ENCODE measurements at regions not wholly inside any gene's neighbourhood (a gene's known extent, or its start where the extent isn't known, plus 50 kb on each side); places are given as distances from the start of the nearest gene placed in this dataset.

DNA sequence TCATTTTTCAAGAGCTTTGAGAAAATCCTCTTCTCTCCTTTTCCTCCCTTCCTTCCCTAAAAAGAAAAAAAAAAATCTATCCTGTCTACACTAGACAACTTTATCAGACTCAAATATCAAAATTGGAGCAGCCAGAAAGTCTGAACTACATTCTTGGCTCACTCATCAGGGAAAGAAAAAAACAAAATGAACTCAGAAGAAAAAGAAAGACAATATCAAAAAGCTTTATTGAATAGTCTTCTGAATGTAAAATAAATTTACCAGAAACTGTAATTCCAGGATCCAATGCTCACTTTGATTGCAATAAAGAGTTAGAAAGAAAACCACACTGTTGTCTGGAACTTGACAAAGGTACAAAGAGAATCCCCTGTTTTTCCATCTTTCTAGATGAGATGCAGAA is 507.2 kb upstream of the MPDZ start:
- Histone ChIP-seq H3K27ac (ENCODE audit: extremely low read depth, low read depth, low read length) (no peak overlapping the region), H3K4me1 (ENCODE audit: control insufficient read depth, insufficient read depth, low read length) (no peaks in the 10 kb centered on the region), H3K9me3 (ENCODE audit: control insufficient read depth, insufficient read depth, low read depth, low read length) (no peaks in the 10 kb centered on the region), H3K36me3 (ENCODE audit: control insufficient read depth in 2 of 2, insufficient read depth in 1 of 2, low read length in 2 of 2) (no peaks in the 10 kb centered on the region), H3K4me3 (ENCODE audit: low read depth, low read length) (no peak overlapping the region)
- ChIA-PET CTCF (interaction anchor here (0.7 to 1.1 kb wide), 2 partner anchors 19 to 35 kb away, joined by 3 to 7 read pairs; no protein-coding TSS in a partner anchor), POLR2A (no interaction called here)
- no peak for TF ChIP-seq ZNF426 (tag by site-specific recombination; IDR thresholded peaks at IDR 0.05)
- no peak for TF ChIP-seq ZNF133 (tag by site-specific recombination; IDR thresholded peaks at IDR 0.05)
- no peak for TF ChIP-seq ZNF530 (tag by site-specific recombination; IDR thresholded peaks at IDR 0.05; ENCODE audit: low read depth)
- TF ChIP-seq, protein P1, sequence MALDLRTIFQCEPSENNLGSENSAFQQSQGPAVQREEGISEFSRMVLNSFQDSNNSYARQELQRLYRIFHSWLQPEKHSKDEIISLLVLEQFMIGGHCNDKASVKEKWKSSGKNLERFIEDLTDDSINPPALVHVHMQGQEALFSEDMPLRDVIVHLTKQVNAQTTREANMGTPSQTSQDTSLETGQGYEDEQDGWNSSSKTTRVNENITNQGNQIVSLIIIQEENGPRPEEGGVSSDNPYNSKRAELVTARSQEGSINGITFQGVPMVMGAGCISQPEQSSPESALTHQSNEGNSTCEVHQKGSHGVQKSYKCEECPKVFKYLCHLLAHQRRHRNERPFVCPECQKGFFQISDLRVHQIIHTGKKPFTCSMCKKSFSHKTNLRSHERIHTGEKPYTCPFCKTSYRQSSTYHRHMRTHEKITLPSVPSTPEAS (tag by site-specific recombination; IDR thresholded peaks at IDR 0.05), result no peak
- no peak for TF ChIP-seq ZNF311 (tag by site-specific recombination; IDR thresholded peaks at IDR 0.05; ENCODE audit: borderline replicate concordance)
- TF ChIP-seq, protein P2, sequence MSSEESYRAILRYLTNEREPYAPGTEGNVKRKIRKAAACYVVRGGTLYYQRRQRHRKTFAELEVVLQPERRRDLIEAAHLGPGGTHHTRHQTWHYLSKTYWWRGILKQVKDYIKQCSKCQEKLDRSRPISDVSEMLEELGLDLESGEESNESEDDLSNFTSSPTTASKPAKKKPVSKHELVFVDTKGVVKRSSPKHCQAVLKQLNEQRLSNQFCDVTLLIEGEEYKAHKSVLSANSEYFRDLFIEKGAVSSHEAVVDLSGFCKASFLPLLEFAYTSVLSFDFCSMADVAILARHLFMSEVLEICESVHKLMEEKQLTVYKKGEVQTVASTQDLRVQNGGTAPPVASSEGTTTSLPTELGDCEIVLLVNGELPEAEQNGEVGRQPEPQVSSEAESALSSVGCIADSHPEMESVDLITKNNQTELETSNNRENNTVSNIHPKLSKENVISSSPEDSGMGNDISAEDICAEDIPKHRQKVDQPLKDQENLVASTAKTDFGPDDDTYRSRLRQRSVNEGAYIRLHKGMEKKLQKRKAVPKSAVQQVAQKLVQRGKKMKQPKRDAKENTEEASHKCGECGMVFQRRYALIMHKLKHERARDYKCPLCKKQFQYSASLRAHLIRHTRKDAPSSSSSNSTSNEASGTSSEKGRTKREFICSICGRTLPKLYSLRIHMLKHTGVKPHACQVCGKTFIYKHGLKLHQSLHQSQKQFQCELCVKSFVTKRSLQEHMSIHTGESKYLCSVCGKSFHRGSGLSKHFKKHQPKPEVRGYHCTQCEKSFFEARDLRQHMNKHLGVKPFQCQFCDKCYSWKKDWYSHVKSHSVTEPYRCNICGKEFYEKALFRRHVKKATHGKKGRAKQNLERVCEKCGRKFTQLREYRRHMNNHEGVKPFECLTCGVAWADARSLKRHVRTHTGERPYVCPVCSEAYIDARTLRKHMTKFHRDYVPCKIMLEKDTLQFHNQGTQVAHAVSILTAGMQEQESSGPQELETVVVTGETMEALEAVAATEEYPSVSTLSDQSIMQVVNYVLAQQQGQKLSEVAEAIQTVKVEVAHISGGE (tag by site-specific recombination; conservative IDR thresholded peaks at IDR 0.05; ENCODE audit: low read depth), result no peak

DNA sequence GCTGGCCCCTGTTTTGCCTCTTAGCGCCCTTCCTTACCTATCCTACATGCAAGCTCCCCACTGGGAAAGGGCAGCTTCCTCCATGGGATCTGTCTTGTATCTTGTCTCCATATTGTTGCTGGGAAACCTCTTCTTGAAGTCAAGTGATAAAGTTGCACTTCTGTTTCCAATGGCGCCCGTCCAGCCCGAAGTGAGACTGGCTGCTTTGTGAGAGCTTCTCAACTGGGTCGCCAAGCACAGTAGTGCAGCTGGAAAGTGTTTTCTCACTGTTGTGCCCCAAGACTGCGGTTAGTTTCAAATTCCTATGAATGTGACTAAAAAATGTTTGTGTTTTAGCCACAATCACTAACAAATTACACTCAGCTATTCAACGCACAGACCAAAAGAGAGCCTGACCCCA is 506.6 kb upstream of the MPDZ start:
- Histone ChIP-seq H3K9me3 (ENCODE audit: control insufficient read depth, insufficient read depth, low read depth, low read length) (no peaks in the 10 kb centered on the region), H3K27ac (ENCODE audit: extremely low read depth, low read depth, low read length) (no peak overlapping the region), H3K4me3 (ENCODE audit: low read depth, low read length) (no peak overlapping the region), H3K36me3 (ENCODE audit: control insufficient read depth in 2 of 2, insufficient read depth in 1 of 2, low read length in 2 of 2) (no peaks in the 10 kb centered on the region), H3K4me1 (ENCODE audit: control insufficient read depth, insufficient read depth, low read length) (no peaks in the 10 kb centered on the region)
- CTCF ChIA-PET, result interaction anchor here (1.1 kb wide), 1 partner anchor 35 kb away, joined by 3 read pairs; no protein-coding TSS in a partner anchor
- no peak for TF ChIP-seq YY2 (tag by site-specific recombination; IDR thresholded peaks at IDR 0.05)
- POLR2A ChIA-PET, result no interaction called here

DNA sequence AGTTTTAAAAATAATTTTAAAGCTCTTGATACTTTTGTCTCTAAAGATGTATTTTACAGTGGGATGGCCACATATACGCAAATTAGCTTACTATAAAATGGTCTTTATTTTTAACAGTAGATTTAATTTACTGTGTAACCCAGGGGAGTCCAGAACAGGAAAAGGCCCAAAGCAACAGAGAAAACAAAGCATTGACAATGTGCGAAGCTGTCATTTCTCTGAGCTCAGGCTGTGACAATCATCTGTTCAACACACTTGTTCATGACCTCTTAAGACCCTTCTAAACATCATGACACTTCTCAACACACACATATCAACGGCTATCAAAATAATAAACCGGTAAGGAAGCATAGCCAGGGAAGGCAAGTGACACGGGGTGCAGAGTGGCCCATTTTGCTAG is 499.6 kb upstream of the MPDZ start:
- Histone ChIP-seq H3K9me3 (ENCODE audit: control insufficient read depth, insufficient read depth, low read depth, low read length) (no peaks in the 10 kb centered on the region), H3K4me3 (ENCODE audit: low read depth, low read length) (no peak overlapping the region), H3K4me1 (ENCODE audit: control insufficient read depth, insufficient read depth, low read length) (no peaks in the 10 kb centered on the region), H3K27ac (ENCODE audit: extremely low read depth, low read depth, low read length) (no peak overlapping the region), H3K36me3 (ENCODE audit: control insufficient read depth in 2 of 2, insufficient read depth in 1 of 2, low read length in 2 of 2) (no peaks in the 10 kb centered on the region)
- TF ChIP-seq, protein P3, sequence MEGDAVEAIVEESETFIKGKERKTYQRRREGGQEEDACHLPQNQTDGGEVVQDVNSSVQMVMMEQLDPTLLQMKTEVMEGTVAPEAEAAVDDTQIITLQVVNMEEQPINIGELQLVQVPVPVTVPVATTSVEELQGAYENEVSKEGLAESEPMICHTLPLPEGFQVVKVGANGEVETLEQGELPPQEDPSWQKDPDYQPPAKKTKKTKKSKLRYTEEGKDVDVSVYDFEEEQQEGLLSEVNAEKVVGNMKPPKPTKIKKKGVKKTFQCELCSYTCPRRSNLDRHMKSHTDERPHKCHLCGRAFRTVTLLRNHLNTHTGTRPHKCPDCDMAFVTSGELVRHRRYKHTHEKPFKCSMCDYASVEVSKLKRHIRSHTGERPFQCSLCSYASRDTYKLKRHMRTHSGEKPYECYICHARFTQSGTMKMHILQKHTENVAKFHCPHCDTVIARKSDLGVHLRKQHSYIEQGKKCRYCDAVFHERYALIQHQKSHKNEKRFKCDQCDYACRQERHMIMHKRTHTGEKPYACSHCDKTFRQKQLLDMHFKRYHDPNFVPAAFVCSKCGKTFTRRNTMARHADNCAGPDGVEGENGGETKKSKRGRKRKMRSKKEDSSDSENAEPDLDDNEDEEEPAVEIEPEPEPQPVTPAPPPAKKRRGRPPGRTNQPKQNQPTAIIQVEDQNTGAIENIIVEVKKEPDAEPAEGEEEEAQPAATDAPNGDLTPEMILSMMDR (tag by site-specific recombination; IDR thresholded peaks at IDR 0.05), result no peak
- TF ChIP-seq KLF9 (tag by site-specific recombination; IDR thresholded peaks at IDR 0.05; ENCODE audit: low read depth), result no peak
- no peak for TF ChIP-seq ZSCAN23 (tag by site-specific recombination; IDR thresholded peaks at IDR 0.05)
- ChIA-PET CTCF (interaction anchor here (0.9 to 1.2 kb wide), 2 partner anchors 133 to 226 kb away, joined by 3 read pairs; no protein-coding TSS in a partner anchor), POLR2A (interaction anchor here (0.5 kb wide), 1 partner anchor 52 kb away, joined by 3 read pairs; no protein-coding TSS in a partner anchor)

GRCh38 chr9:13778631-13779030 is 499.1 kb upstream of the MPDZ start:
- ChIA-PET CTCF (interaction anchor here (0.9 to 1.2 kb wide), 2 partner anchors 134 to 227 kb away, joined by 3 read pairs; no protein-coding TSS in a partner anchor), POLR2A (interaction anchor here (0.5 kb wide), 1 partner anchor 53 kb away, joined by 3 read pairs; no protein-coding TSS in a partner anchor)
- Histone ChIP-seq H3K36me3 (ENCODE audit: control insufficient read depth in 2 of 2, insufficient read depth in 1 of 2, low read length in 2 of 2) (no peaks in the 10 kb centered on the region), H3K4me1 (ENCODE audit: control insufficient read depth, insufficient read depth, low read length) (no peaks in the 10 kb centered on the region), H3K4me3 (ENCODE audit: low read depth, low read length) (no peak overlapping the region), H3K9me3 (ENCODE audit: control insufficient read depth, insufficient read depth, low read depth, low read length) (no peaks in the 10 kb centered on the region), H3K27ac (ENCODE audit: extremely low read depth, low read depth, low read length) (no peak overlapping the region)
- TF ChIP-seq ZNF830 (tag by site-specific recombination; IDR thresholded peaks at IDR 0.05; ENCODE audit: low read depth), result no peak
- TF ChIP-seq, protein P4, sequence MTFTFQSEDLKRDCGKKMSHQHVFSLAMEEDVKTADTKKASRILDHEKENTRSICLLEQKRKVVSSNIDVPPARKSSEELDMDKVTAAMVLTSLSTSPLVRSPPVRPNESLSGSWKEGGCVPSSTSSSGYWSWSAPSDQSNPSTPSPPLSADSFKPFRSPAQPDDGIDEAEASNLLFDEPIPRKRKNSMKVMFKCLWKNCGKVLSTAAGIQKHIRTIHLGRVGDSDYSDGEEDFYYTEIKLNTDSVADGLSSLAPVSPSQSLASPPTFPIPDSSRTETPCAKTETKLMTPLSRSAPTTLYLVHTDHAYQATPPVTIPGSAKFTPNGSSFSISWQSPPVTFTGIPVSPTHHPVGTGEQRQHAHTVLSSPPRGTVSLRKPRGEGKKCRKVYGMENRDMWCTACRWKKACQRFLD (tag by site-specific recombination; IDR thresholded peaks at IDR 0.05), result no peak
- TF ChIP-seq SP7 (tag by site-specific recombination; IDR thresholded peaks at IDR 0.05), result no peak
- TF ChIP-seq ZNF777 (tag by site-specific recombination; IDR thresholded peaks at IDR 0.05; ENCODE audit: borderline replicate concordance), result no peak
- TF ChIP-seq, protein P5, sequence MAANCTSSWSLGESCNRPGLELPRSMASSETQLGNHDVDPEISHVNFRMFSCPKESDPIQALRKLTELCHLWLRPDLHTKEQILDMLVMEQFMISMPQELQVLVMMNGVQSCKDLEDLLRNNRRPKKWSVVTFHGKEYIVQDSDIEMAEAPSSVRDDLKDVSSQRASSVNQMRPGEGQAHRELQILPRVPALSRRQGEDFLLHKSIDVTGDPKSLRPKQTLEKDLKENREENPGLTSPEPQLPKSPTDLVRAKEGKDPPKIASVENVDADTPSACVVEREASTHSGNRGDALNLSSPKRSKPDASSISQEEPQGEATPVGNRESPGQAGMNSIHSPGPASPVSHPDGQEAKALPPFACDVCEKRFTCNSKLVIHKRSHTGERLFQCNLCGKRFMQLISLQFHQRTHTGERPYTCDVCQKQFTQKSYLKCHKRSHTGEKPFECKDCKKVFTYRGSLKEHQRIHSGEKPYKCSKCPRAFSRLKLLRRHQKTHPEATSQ (tag by site-specific recombination; IDR thresholded peaks at IDR 0.05), result no peak
- no peak for TF ChIP-seq MYNN (tag by site-specific recombination; IDR thresholded peaks at IDR 0.05; ENCODE audit: borderline replicate concordance)
- TF ChIP-seq, protein P6, sequence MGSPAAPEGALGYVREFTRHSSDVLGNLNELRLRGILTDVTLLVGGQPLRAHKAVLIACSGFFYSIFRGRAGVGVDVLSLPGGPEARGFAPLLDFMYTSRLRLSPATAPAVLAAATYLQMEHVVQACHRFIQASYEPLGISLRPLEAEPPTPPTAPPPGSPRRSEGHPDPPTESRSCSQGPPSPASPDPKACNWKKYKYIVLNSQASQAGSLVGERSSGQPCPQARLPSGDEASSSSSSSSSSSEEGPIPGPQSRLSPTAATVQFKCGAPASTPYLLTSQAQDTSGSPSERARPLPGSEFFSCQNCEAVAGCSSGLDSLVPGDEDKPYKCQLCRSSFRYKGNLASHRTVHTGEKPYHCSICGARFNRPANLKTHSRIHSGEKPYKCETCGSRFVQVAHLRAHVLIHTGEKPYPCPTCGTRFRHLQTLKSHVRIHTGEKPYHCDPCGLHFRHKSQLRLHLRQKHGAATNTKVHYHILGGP (tag by site-specific recombination; IDR thresholded peaks at IDR 0.05), result no peak

All from HEK293 (cell line).